Activated T-cell treated with anti-CD3 and anti-CD28 coated beads for 48 hours (primary cell): ENCODE measurements at regions not wholly inside any gene's neighbourhood (a gene's known extent, or its start where the extent isn't known, plus 50 kb on each side); places are given as distances from the start of the nearest gene placed in this dataset.
"Not testable (repeated sequence)": the region's sequence is repeated elsewhere in the genome, so short reads cannot be mapped to it uniquely, and the experiment has no call there.

ENCODE experiments used
- DNase-seq: peaks from one replicate; pipeline ENCODE4 v3.0.0-alpha.2; 2020; ENCODE audit warnings: low read depth

DNA sequence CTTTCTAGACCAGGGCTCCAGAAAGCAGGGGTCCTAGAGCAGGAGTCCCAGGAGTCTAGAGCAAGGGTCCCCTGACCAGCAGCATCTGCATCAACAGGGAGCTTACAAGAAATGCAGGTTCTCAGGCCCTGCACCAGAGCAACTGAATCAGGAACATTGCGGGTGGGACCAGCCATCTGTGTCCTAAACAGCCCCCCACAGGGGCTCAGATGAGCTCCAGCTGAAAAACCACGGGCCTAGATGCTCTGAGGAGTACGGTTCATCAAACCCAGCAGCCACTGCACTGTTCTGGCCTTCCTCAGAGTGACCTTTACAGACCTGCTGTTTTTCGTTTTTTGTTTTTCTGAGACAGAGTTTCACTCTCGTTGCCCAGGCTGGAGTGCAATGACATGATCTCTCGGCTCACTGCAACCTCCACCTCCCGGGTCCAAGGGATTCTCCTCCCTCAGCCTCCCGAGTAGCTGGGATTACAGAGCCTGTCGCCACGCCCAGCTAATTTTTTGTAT is 438.2 kb downstream of the SOX9 start:
- DNase-seq: no peak

DNA sequence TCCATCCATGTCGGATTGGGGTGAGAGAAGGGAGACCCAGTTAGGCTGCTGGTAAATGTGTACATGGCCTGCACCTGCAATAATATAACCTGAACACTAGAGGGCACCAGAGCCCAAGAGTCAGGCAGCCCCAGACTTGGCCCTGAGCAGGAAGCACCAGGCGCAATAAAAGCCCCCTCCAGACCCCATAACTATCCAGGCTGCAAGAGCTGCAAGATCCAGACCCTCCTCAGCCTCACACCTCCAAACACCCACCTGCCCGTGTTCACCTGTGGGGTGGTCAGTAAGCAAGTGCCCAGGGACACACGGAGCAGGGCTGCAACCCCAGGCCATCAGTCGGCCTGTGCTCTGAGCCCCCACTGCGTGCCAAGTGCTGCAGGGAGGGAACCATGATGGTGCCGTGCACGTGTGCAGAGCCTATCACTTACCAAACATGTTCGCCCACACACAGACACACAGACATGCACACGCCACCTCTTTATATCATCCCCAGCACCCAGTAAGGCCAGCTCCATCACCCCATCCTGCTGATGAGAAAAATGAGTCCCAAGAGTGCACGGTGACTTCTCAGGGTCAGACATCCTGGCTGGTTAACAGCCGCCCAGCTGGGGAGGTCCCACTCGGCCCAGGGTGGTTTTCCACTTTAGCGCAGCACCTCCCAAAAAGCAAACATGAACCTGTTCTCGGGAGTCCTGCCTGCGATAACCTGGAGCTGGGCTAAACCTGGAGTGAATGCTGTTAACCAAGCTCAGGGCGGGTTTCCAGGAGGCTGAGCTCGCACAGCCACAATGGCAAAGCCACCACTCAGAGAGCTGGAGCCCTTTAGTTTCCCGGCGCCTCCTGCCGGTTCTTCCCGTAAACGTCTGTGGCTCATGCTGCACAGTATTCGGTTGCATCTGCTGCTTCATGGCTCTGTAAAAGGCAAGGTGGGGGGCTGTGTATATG is 439.8 kb downstream of the SOX9 start:
- DNase-seq: peak; percentile 21

DNA sequence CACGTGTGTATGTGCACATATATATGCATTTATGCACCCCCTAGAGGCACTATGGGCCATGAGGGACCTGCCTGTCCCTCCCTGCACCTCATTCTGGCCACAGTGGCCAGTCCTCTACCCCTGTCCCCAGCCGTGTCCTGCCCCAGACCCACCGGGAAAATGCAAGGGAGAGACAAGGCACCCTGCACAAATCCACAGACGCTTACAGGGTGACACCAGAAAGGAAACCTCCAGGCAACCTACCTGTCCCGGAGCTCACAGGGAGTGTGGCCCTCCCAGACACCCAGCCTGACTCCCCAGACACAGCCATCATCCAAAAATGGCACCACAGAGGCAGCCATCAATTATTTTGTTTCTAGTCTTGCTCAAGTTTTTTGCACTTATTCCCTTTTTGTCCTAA is 440.4 kb downstream of the SOX9 start:
- no peak for DNase-seq

DNA sequence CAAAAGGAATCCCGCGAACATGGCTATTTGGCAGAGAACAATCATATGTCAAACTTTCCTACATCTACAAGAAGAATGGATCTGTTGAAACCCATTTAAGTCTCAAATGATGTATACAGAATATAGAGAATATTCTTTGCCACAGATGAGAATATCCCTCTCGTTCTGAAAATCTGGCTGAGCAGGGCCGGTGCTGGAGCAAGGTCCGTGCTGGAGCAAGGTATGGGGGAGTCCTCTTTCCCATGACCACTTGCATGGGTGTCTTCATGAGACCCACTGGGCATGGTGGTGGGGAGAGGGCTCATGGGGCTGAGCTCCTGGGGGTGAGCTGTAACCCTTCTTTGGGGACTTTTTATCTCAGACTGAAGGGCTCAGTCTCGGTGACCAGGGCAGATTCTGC is 440.9 kb downstream of the SOX9 start:
- no peak for DNase-seq

DNA sequence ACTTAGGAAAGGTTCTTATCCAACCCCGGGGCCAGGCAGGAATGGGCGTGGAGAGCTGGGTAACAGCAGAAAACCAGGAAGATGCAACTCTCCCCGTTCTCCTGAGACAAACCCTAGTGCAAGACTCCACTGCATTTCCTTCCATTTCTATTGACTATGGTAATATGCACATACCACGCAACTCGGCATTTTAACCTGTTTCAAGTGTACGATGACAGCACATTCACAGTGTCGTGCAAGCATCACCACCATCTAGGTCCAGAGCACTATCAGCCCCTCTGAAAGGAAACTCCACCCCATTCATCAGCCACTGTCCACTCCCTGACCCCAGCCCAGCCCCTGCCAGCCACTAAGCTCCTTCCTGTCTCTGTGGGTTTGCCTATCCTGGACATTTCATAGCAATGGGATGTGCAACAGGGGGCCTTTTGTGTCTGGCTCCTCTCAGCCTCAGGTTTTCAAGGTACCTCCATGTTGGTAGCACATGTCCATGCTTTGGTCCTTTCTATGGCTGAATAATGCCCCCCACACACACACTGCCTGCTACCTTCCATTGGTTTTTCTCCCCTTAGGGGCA is 441.9 kb downstream of the SOX9 start:
- DNase-seq: no peak

- DNase-seq: no peak
Measured at GRCh38 chr17:72563952-72564351, 443.1 kb downstream of the SOX9 start.

GRCh38 chr17:72565006-72565405 is 444.2 kb downstream of the SOX9 start:
- no peak for DNase-seq

DNA sequence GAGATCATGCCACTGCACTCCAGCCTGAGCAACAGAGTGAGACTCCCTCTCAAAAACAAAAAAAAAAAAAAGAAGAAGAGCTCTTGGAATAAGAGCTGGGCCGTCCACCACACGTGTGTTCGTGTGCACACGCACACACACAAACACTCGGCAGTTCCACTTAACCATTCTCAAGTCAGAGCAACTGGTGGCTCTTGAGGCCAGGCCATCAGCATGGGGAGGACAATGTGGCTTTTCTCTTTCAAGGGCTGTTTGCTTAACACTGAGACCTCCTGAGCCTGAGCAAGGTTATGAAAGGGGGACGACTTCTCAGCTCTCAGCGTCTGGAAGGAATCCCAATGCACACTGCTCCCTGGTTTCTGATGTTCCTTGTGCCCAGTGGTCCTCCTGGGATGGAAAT is 444.9 kb downstream of the SOX9 start:
- no peak for DNase-seq

- no peak for DNase-seq
Measured at GRCh38 chr17:72566671-72567484, 446.1 kb downstream of the SOX9 start.

DNA sequence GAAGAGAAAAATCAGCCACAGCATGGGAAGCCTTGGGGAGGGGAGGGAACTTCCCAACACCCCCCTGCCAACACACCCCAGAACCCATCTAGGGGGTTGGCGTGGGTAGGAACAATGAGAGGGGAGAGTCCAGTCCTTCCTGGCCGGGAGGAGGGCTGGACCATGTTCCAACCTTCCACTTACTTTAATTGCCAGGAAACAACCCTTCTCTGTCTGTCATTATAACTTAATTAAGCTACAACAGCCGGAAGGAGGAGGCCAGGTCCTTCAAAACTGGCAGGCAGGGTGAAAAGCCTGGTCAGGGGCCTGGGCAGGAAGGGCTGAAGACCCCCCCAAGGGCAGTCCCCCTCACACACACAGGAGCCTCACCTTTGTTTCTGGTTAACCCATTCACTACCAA is 447.0 kb downstream of the SOX9 start:
- no peak for DNase-seq

DNA sequence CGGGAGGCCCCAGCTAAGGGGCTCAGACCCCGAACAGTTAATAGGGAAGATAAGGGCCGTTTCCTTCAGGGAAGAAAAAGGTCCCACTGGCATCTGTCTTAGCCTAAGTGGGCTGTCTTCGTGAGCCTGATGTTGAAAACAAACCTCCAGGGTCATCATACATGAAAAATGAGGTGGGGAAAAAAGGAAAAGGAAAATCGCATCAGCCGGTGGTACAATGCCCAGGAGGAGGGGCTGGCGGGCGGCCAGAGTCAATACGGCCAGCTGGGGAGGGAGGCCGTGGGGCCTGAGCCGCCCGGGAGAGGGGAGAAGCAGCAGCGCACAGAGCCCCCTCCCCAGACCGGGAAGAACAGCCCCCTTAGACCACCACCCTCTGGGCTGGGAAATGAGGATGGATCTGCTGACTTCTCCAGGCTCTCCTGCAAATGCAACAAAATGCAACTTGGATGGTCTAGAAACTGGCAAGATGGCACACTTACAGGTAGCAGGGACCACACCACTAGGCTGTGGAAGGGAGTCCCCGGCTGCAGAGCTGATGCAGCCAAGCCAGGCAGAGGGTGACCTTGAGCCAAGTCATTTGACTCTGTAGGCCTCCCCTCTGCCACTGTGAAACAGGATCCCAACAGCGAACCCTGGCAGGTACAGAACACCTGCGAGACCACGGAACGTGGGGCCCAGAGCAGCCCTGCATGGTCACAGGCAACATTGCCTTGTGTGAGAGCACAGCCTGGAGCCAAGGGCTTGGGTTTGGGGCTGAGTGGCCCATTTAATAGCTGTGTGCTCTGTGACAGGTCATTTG is 448.5 kb downstream of the SOX9 start:
- no peak for DNase-seq

DNA sequence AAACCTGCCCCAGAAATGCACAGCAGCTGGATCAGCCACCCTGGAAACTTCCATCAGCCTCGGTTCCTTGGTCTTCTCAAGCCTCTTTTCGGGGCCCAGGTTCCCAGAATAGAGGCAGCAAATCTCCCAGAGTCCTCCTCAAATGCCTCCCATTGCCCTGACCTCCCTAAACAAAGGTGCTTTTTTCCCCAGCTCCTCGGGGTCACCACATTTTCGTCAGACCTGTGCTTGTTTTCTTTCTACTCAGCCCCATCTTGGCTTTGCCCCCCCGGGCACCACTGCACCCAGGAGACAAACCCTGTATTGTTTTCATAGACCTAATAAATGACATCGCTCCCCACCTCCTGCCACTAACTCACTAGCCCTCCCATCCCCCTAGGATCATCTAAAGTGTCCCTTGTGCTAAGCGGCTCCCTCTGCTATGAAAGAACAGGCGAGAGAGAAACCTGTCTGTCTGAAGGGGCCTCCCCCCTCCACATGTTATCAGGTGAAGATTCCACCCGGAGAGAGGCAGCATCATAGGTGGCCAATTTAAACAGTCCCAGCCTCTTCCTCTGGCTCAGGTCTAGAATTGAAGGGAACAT is 451.1 kb downstream of the SOX9 start:
- no peak for DNase-seq

- no peak for DNase-seq
Measured at GRCh38 chr17:72572604-72573491, 452.0 kb downstream of the SOX9 start.

GRCh38 chr17:72573492-72573801 is 452.6 kb downstream of the SOX9 start:
- not testable (repeated sequence) for DNase-seq

DNA sequence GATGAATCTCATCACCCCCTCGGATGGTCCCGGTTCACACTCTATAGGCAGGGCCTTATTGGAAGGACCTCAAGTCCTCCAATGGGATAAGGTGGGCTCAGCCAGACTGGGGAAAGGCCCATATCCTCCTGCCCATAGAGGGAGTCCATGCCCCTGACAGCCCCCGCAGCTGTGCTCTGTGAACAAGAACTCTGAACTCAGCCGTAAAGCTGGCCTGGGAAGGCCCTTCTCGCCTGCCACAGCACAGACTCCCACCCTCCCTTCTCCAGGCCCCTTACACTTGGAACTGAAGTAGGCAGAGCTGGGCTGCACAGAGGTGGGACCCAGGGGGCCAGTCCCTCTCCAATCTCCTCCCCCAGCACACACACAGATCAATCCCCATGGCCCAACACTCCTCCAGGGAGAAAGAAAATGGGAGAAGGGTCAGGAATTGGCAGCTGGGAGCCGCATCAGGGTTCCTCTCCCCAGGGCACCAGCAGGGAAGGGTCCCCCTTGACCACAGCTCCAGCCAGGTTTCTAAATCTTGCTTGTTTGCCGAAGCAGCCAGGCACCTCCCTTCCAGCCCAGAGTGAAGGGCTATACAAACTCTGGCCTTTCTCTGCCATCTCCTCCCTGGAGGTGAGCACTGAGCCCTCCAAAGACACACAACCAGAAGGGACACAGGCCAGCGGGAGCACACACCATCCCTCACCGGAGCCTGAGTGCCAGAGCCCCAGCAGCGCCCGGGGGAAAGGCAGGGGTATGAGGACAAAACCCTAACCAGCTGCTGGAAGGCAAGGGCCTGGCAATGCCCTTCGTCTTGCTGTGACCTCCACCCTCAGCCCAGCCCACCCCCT is 454.1 kb downstream of the SOX9 start:
- no peak for DNase-seq

DNA sequence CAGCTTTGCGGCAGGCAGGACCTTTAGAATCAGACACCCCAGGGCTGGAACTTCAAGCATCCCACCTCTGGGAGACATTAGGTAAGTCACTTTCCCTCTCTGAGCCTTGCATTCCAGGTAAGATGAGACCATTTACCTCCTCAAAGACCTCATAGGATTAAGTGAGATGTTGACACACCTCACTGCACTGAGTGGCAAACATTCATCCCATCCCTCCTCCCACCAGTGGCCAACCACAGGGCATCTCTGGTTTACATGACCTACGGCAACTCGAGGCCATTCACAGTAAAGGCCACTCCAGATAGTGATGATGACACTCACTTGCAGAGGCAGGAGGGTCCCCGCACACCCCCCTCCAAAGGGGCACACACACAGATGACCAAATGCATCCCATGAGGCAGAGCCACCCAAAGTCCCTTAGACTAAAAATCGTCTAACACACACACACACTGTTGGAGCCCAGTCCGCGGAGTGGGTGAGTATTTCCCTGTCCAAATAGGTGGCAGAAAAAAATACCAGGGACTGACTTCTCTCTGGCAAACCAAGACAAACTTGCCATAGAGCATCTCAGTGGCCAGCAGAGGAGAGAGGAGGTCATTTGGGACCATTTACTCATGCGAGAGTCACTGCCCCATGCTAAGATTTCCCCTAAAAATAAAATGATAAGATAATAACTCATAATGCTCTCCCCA is 454.9 kb downstream of the SOX9 start:
- DNase-seq: no peak

- no peak for DNase-seq
Measured at GRCh38 chr17:72576289-72576759, 455.5 kb downstream of the SOX9 start.

DNA sequence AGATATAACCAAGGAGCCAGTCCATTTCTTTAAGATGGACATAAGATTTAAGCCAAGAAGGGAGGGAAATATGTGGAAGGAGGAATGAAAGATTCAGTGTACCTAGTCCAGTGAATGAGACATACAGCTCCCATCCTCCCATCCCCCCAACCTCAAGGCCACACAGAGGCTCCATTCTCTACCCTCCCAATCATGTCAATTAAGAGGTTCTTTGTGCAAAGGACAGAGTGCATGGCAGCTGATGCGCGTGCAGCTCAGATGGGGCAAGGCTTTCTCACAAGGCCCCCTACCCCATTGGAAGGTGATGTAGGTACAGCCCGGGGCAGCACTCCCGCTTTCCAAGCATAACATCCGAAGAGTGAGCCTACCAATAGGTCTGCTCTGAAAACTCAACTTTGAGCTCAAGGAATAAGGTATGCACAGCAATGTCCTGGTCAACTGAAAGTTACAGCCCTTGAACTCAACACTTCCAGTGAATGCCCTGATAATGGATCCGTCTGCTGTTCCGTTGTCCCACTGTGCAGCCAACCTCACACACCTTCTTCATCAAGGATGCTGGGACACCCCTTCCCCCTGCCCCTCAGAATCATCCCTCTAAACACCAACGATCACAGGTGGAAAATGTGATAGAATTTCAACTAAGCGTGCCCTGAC is 458.1 kb downstream of the SOX9 start:
- DNase-seq: no peak
